Calu3 (cell line): ENCODE measurements at regions not wholly inside any gene's neighbourhood (a gene's known extent, or its start where the extent isn't known, plus 50 kb on each side); places are given as distances from the start of the nearest gene placed in this dataset.

Experiments
- BruUV-seq: library from RNA; stranded (reverse); fragments of 400-500 nt; replicated peaks from 2 replicates; lab custom pipeline; 2021; lab: Mats Ljungman, UMichigan
- CTCF ChIA-PET: fragments of 300-600 bp; sonication (Branson Sonifier 250); formaldehyde crosslinking; loops from one replicate; lab custom pipeline; 2022; ENCODE audit warnings: antibody characterized with exemption; lab: Charles Lee
- DNase-seq: peaks from one replicate; pipeline ENCODE4 v3.0.0; 2022
- H3K27ac Mint-ChIP-seq: one replicate; pipeline ENCODE4 v1.8.0; 2022; ENCODE audit warnings: mixed read lengths; ENCODE audit not compliant: unreplicated experiment
- H3K27me3 Mint-ChIP-seq: one replicate; pipeline ENCODE4 v1.8.0; 2022; ENCODE audit warnings: mixed read lengths; ENCODE audit not compliant: unreplicated experiment
- H3K36me3 Mint-ChIP-seq: one replicate; pipeline ENCODE4 v1.8.0; 2022; ENCODE audit warnings: mild to moderate bottlenecking, moderate library complexity, mixed read lengths; ENCODE audit not compliant: insufficient read depth, unreplicated experiment
- H3K4me1 Mint-ChIP-seq: one replicate; pipeline ENCODE4 v1.8.0; 2022; ENCODE audit warnings: mild to moderate bottlenecking, low read depth, mixed read lengths; ENCODE audit not compliant: unreplicated experiment
- H3K4me3 Mint-ChIP-seq: one replicate; pipeline ENCODE4 v1.8.0; 2022; ENCODE audit warnings: mild to moderate bottlenecking, low read depth, moderate library complexity, mixed read lengths; ENCODE audit not compliant: unreplicated experiment
- H3K9me3 Mint-ChIP-seq: one replicate; pipeline ENCODE4 v1.8.0; 2022; ENCODE audit warnings: low read depth, mixed read lengths; ENCODE audit not compliant: unreplicated experiment
- CTCF ChIP-seq: fragments of 200-600 bp; IDR thresholded peaks from one replicate; pipeline ENCODE4 v1.8.0; 2022; ENCODE audit warnings: antibody characterized with exemption; ENCODE audit not compliant: unreplicated experiment
- intact Hi-C: fragments of 100-400 bp; cut with micrococcal nuclease; formaldehyde crosslinking; loops from one replicate; pipeline ENCODE4 v1.10.0; 2022; ENCODE audit not compliant: unreplicated experiment

DNA sequence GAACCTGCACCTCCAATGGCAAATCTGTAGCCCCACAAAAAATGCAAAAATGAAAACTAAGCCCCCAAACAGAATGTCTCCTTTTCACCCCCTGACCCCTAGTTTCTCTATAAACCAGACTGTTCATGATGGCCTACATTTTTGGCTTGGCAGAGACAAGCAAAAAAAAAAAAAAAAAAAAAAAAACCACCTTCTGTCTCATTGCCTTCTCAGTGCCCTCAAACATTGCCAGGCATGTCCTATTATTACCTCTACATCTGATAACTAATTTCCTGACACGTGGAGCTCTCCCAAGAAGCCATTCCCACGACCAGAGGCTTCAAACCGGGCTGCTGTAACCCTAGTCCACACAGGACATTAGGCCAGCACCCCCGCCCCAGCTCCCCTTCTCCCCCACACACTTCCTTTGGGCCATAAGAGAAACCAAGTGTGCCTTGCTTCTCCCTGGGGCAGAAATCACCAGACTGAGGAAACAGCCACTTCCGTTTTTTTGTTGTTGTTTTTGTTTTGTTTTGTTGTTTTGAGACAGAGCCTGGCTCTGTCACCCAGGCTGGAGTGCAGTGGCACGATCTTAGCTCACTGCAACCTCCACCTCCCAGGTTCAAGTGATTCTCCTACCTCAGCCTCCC, 65.4 kb downstream of the GPR6 start:
- no peak overlapping the region for H3K4me3 Mint-ChIP-seq
- H3K27me3 Mint-ChIP-seq: no peaks in the 10 kb centered on the region
- no TSS peak for BruUV-seq
- H3K27ac Mint-ChIP-seq: no peak overlapping the region
- H3K9me3 Mint-ChIP-seq: no peaks in the 10 kb centered on the region
- no peak for TF ChIP-seq CTCF
- peaks cover 10% of the 10 kb centered on the region for H3K36me3 Mint-ChIP-seq
- intact Hi-C loops: no loop called here
- DNase-seq: no peak
- H3K4me1 Mint-ChIP-seq: peaks cover 14% of the 10 kb centered on the region
- CTCF ChIA-PET: interaction anchor here (0.7 kb wide), 1 partner anchor 585 kb away, joined by 3 read pairs; no protein-coding TSS in a partner anchor

DNA sequence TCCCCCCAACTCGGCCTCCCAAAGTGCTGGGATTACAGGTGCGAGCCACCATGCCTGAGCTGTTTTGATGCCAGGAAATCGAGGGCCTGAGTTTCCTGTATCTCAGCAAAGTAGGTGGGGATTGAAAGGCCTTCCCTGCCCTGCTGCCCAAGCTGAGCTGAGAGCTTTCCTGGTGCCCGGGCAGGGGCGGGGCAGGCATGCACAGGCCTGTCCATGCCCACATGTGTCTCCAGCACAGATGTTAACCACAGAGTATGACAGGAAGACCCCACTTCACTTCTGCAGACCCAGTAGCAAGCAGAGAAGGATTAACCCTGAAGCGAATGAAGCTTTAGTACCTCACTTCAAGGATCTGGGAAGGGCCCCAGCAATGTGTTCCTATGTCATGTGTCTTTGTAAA, 66.0 kb downstream of the GPR6 start:
- H3K27me3 Mint-ChIP-seq: no peaks in the 10 kb centered on the region
- CTCF ChIA-PET: interaction anchor here (0.7 kb wide), 1 partner anchor 585 kb away, joined by 3 read pairs; no protein-coding TSS in a partner anchor
- H3K9me3 Mint-ChIP-seq: no peaks in the 10 kb centered on the region
- DNase-seq: no peak
- TF ChIP-seq CTCF: no peak
- no peak overlapping the region for H3K4me3 Mint-ChIP-seq
- peaks cover 11% of the 10 kb centered on the region for H3K4me1 Mint-ChIP-seq
- intact Hi-C loops: no loop called here
- BruUV-seq: no TSS peak
- H3K36me3 Mint-ChIP-seq: peaks cover 10% of the 10 kb centered on the region
- H3K27ac Mint-ChIP-seq: no peak overlapping the region

- H3K4me1 Mint-ChIP-seq: peaks cover 6% of the 10 kb centered on the region
- no TSS peak for BruUV-seq
These were observed 66.5 kb downstream of the GPR6 start for GRCh38 chr6:110044622-110045021.

GRCh38 chr6:110048221-110048875, 70.2 kb downstream of the GPR6 start:
- H3K4me3 Mint-ChIP-seq: no peak overlapping the region
- no peak for DNase-seq
- CTCF ChIA-PET: no interaction called here
- H3K27me3 Mint-ChIP-seq: no peaks in the 10 kb centered on the region
- no peak overlapping the region for H3K27ac Mint-ChIP-seq
- H3K36me3 Mint-ChIP-seq: no peaks in the 10 kb centered on the region
- intact Hi-C loops: no loop called here
- no peaks in the 10 kb centered on the region for H3K4me1 Mint-ChIP-seq
- BruUV-seq: no TSS peak
- no peak for TF ChIP-seq CTCF
- H3K9me3 Mint-ChIP-seq: no peaks in the 10 kb centered on the region

More at GRCh38 chr6:110044622-110045021, 66.5 kb downstream of the GPR6 start:
- peaks cover 5% of the 10 kb centered on the region for H3K36me3 Mint-ChIP-seq
- H3K9me3 Mint-ChIP-seq: no peaks in the 10 kb centered on the region
- CTCF ChIA-PET: no interaction called here
- no peak overlapping the region for H3K4me3 Mint-ChIP-seq
- intact Hi-C loops: no loop called here
- no peak overlapping the region for H3K27ac Mint-ChIP-seq
- TF ChIP-seq CTCF: no peak
- no peaks in the 10 kb centered on the region for H3K27me3 Mint-ChIP-seq
- no peak for DNase-seq
